Loucy (cell line): ENCODE measurements at regions not wholly inside any gene's neighbourhood (a gene's known extent, or its start where the extent isn't known, plus 50 kb on each side); places are given as distances from the start of the nearest gene placed in this dataset.

Source experiments
- CTCF ChIP-seq: fragments of 200-600 bp; sonication (generic); conservative IDR thresholded peaks from 2 replicates; pipeline ENCODE4 v1.5.1; 2014; ENCODE audit warnings: mild to moderate bottlenecking, antibody characterized with exemption, low read length
- EZH2phosphoT487 ChIP-seq: fragments of 200-600 bp; IDR thresholded peaks from 2 replicates; pipeline ENCODE4 v1.6.1; 2018; ENCODE audit warnings: antibody characterized with exemption, mild to moderate bottlenecking, moderate library complexity, borderline replicate concordance

GRCh38 chr12:113546916-113547863 is 75.5 kb upstream of the LHX5 start:
- TF ChIP-seq CTCF, result no peak
- no peak for TF ChIP-seq EZH2phosphoT487
